ENCODE measurements at regions not wholly inside any gene's neighbourhood (a gene's known extent, or its start where the extent isn't known, plus 50 kb on each side); places are given as distances from the start of the nearest gene placed in this dataset.
A peak's percentile ranks its signal among the peaks of the same experiment; 100 is the strongest.

DNA sequence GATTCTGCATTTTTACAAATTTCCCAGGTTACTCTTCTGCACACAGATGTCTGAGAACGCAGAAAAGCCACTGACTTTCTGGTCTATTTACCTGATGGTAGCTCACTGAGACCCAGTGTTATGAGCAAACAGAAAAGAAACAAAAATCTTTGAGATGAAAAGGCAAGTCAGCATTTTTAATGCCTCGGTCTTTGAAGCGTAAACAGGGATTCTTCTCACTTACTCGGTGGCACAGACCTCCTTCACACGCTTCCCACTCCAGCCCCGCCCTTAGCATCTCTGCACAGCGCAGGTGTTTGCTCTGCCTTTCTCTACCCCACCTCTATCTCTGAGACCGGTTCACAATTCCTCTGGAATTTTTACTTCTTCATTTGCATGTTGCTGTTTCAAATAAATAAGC, 195.0 kb upstream of the IRX1 start:
- Mint-ChIP-seq H3K27me3 (no peaks in the 10 kb centered on the region), H3K36me3 (ENCODE audit: low read depth) (no peaks in the 10 kb centered on the region), H3K9me3 (peaks cover 3% of the 10 kb centered on the region), H3K4me3 (no peak overlapping the region), H3K27ac (no peak overlapping the region), H3K4me1 (no peaks in the 10 kb centered on the region)
- intact Hi-C loops (cut with micrococcal nuclease), result no loop called here
- DNase-seq, result no peak

DNA sequence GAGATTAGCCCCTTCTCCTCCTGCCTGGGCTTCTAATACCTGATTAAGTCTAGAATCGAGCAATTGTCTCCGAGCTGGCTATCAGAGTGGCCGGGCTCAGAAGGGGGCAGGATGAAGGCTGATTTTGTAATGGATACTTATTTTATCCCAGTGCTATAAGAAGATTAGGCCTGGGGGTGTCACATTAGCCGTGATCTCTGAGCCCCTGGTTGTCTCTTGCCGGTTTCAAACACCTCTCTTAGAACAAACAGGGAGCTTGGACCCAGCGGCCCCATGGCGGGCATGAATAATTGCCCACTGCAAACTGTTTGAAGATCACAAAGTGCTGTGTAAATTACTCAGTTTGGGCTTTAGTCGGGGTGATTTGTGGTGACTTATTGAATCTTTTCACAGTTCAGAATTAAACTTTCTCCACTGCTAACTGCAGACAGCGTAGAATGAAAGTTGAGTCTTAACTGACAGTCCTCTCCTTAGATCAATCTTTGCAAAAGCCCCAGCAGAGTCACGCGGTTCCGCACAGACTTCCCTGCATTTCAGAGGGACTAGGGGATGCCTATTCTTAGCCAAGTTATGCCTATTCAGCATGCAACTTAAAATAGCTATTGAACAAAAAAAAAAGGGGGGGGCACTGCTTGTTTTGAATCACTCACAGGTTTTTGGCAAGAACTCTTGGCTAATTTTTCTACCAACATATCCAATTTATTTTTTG, 200.6 kb upstream of the IRX1 start:
- Mint-ChIP-seq H3K36me3 (ENCODE audit: low read depth) (no peaks in the 10 kb centered on the region), H3K4me3 (no peak overlapping the region), H3K27me3 (no peaks in the 10 kb centered on the region), H3K4me1 (no peaks in the 10 kb centered on the region), H3K9me3 (peaks cover 3% of the 10 kb centered on the region), H3K27ac (no peak overlapping the region)
- no peak for DNase-seq
- intact Hi-C loops (cut with micrococcal nuclease), result no loop called here

GRCh38 chr5:3393920-3394597, 201.6 kb upstream of the IRX1 start:
- no peaks in the 10 kb centered on the region for H3K36me3 Mint-ChIP-seq (ENCODE audit: low read depth)
- no peaks in the 10 kb centered on the region for H3K27me3 Mint-ChIP-seq
- no peak overlapping the region for H3K27ac Mint-ChIP-seq
- DNase-seq, result peak; percentile 13
- no peak overlapping the region for H3K4me3 Mint-ChIP-seq
- intact Hi-C loops (cut with micrococcal nuclease), result no loop called here
- H3K9me3 Mint-ChIP-seq, result peaks cover 3% of the 10 kb centered on the region
- no peaks in the 10 kb centered on the region for H3K4me1 Mint-ChIP-seq

- H3K9me3 Mint-ChIP-seq, result peaks cover 3% of the 10 kb centered on the region
- no peaks in the 10 kb centered on the region for H3K27me3 Mint-ChIP-seq
- H3K4me3 Mint-ChIP-seq, result no peak overlapping the region
- intact Hi-C loops (cut with micrococcal nuclease), result no loop called here
- no peak overlapping the region for H3K27ac Mint-ChIP-seq
- peak; percentile 36 for DNase-seq
- no peaks in the 10 kb centered on the region for H3K36me3 Mint-ChIP-seq (ENCODE audit: low read depth)
- no peaks in the 10 kb centered on the region for H3K4me1 Mint-ChIP-seq
These were observed 202.3 kb upstream of the IRX1 start for GRCh38 chr5:3393122-3393919.

DNA sequence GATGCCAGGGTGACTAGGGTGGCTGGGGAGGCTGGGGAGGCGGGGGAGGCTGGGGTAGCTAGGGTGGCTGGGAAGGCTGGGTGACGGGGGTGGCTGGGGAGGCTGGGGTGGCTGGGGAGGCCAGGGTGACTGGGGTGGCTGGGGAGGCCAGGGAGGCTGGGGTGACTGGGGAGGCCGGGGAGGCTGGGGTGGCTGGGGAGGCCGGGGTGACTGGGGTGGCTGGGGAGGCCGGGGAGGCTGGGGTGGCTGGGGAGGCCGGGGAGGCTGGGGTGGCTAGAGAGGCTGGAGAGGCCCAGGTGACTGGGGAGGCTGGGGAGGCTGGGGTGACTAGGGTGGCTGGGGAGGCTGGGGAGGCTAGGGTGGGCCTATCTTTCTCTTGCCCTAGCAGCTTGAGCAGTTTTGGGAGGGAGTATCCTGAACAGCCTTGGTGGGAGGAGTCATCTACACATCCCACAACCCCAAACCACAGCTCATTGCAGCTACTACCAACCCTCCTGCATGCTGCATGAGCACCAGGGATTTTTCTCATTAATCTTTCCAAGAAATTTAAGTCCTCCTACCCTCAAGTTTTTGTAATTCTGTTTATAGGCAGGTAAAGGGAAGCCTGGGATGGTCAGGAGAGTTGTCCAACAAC, 203.2 kb upstream of the IRX1 start:
- Mint-ChIP-seq H3K27ac (no peak overlapping the region), H3K4me3 (no peak overlapping the region), H3K4me1 (no peaks in the 10 kb centered on the region), H3K27me3 (no peaks in the 10 kb centered on the region), H3K36me3 (ENCODE audit: low read depth) (no peaks in the 10 kb centered on the region), H3K9me3 (peaks cover 3% of the 10 kb centered on the region)
- DNase-seq, result peak; percentile 9
- intact Hi-C loops (cut with micrococcal nuclease), result no loop called here

- Mint-ChIP-seq H3K36me3 (ENCODE audit: low read depth) (no peaks in the 10 kb centered on the region), H3K4me3 (no peak overlapping the region), H3K4me1 (no peaks in the 10 kb centered on the region), H3K9me3 (peaks cover 3% of the 10 kb centered on the region), H3K27ac (no peak overlapping the region), H3K27me3 (no peaks in the 10 kb centered on the region)
- peak; percentile 35 for DNase-seq
- intact Hi-C loops (cut with micrococcal nuclease), result no loop called here
These were observed 204.4 kb upstream of the IRX1 start for GRCh38 chr5:3391210-3391609.

DNA sequence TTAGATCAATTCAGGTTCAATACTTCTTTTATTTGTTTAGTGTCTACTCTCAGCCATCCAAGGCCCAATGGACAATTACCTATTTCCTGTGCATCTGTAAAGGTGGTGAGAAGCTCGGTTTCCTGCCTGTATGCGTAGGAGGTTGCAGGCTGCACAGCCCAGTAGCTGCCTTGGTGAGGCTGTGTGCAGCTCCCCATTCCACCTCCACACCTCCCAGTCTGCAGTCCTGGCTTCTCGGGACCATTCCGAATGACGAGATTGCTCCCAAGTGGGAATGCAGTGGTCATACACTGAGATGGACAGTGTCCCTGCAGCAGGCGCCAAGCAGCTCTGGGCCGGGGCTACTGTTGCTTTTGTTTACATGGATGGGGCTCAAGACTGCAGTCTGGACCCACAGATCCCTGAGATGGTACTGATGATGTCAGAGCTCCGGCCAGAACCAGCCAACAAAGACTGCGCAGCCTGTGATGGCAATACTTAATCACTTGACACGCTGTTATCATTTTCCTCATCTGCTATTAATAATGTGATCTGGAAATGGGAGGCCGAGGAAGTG, 206.1 kb upstream of the IRX1 start:
- H3K4me1 Mint-ChIP-seq, result no peaks in the 10 kb centered on the region
- H3K36me3 Mint-ChIP-seq (ENCODE audit: low read depth), result no peaks in the 10 kb centered on the region
- peaks cover 8% of the 10 kb centered on the region for H3K9me3 Mint-ChIP-seq
- H3K27ac Mint-ChIP-seq, result no peak overlapping the region
- intact Hi-C loops (cut with micrococcal nuclease), result no loop called here
- no peak overlapping the region for H3K4me3 Mint-ChIP-seq
- peak; percentile 25 for DNase-seq
- H3K27me3 Mint-ChIP-seq, result no peaks in the 10 kb centered on the region

DNA sequence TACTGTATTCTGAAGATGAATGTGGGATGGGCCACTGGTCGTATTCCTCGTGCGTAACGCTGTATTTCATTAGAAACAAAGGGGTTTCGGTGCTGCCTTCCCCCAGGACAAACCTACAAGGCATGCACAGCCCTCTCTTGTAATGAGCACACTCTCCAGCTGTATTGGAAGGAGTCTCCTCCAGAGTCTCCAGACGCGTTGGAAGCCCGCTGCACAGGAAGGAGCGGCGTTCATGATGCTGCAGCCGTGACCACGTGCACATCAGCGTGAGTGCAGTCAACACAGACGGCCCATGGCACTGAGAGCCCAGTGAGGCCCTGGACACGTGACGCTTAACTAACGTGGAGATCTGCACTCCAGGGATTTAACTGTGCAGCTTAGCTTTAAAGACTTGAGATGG, 209.0 kb upstream of the IRX1 start:
- Mint-ChIP-seq H3K27me3 (no peaks in the 10 kb centered on the region), H3K9me3 (peaks cover 16% of the 10 kb centered on the region), H3K4me3 (no peak overlapping the region), H3K4me1 (no peaks in the 10 kb centered on the region), H3K36me3 (ENCODE audit: low read depth) (no peaks in the 10 kb centered on the region), H3K27ac (no peak overlapping the region)
- DNase-seq, result peak; percentile 37
- intact Hi-C loops (cut with micrococcal nuclease), result no loop called here

- no peaks in the 10 kb centered on the region for H3K36me3 Mint-ChIP-seq (ENCODE audit: low read depth)
- H3K4me3 Mint-ChIP-seq, result no peak overlapping the region
- H3K9me3 Mint-ChIP-seq, result peaks cover 16% of the 10 kb centered on the region
- peak; percentile 22 for DNase-seq
- H3K4me1 Mint-ChIP-seq, result no peaks in the 10 kb centered on the region
- H3K27ac Mint-ChIP-seq, result no peak overlapping the region
- no peaks in the 10 kb centered on the region for H3K27me3 Mint-ChIP-seq
- intact Hi-C loops (cut with micrococcal nuclease), result no loop called here
These were observed 209.6 kb upstream of the IRX1 start for GRCh38 chr5:3385991-3386519.

DNA sequence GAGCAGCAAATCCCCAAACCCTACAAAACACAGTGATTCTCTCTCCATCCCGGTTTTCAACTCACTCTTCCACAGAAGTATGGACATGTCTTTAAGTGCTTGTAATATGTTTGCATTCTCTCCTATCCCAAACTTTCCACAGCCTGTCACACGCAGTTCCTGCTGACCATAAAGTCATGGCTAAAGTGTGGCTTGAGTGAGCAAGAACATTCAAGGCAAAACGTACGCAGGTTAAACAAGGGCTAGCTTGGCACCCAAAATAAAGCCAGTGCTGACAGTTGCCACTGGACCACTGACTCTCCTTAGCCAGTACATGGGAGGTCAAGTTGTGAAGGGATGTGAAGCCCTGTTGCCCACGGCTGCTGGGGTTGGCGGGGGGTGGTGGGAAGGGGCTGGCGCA, 211.1 kb upstream of the IRX1 start:
- no peak for DNase-seq
- Mint-ChIP-seq H3K9me3 (peaks cover 13% of the 10 kb centered on the region), H3K36me3 (ENCODE audit: low read depth) (no peaks in the 10 kb centered on the region), H3K4me1 (no peaks in the 10 kb centered on the region), H3K27me3 (no peaks in the 10 kb centered on the region), H3K27ac (no peak overlapping the region), H3K4me3 (no peak overlapping the region)
- intact Hi-C loops (cut with micrococcal nuclease), result no loop called here

- peaks cover 13% of the 10 kb centered on the region for H3K9me3 Mint-ChIP-seq
- no peaks in the 10 kb centered on the region for H3K27me3 Mint-ChIP-seq
- H3K4me3 Mint-ChIP-seq, result no peak overlapping the region
- no peak overlapping the region for H3K27ac Mint-ChIP-seq
- H3K36me3 Mint-ChIP-seq (ENCODE audit: low read depth), result no peaks in the 10 kb centered on the region
- DNase-seq, result no peak
- H3K4me1 Mint-ChIP-seq, result no peaks in the 10 kb centered on the region
- intact Hi-C loops (cut with micrococcal nuclease), result no loop called here
These were observed 212.8 kb upstream of the IRX1 start for GRCh38 chr5:3382782-3383181.

- H3K36me3 Mint-ChIP-seq (ENCODE audit: low read depth), result no peaks in the 10 kb centered on the region
- no peak for DNase-seq
- no peak overlapping the region for H3K27ac Mint-ChIP-seq
- no peak overlapping the region for H3K4me3 Mint-ChIP-seq
- intact Hi-C loops (cut with micrococcal nuclease), result no loop called here
- H3K27me3 Mint-ChIP-seq, result no peaks in the 10 kb centered on the region
- no peaks in the 10 kb centered on the region for H3K4me1 Mint-ChIP-seq
- peaks cover 13% of the 10 kb centered on the region for H3K9me3 Mint-ChIP-seq
These were observed 213.5 kb upstream of the IRX1 start for GRCh38 chr5:3382151-3382550.

- no peak for DNase-seq
- H3K9me3 Mint-ChIP-seq, result peaks cover 13% of the 10 kb centered on the region
- H3K4me3 Mint-ChIP-seq, result no peak overlapping the region
- H3K36me3 Mint-ChIP-seq (ENCODE audit: low read depth), result no peaks in the 10 kb centered on the region
- intact Hi-C loops (cut with micrococcal nuclease), result no loop called here
- H3K27me3 Mint-ChIP-seq, result no peaks in the 10 kb centered on the region
- H3K4me1 Mint-ChIP-seq, result no peaks in the 10 kb centered on the region
- H3K27ac Mint-ChIP-seq, result no peak overlapping the region
These were observed 214.3 kb upstream of the IRX1 start for GRCh38 chr5:3381206-3381825.

Data from activated CD4-positive, alpha-beta T cell treated with anti-CD3 and anti-CD28 coated beads, Interleukin-2, amount 10 ng/mL, durations not matched to agents 24 days and 14 days (primary cell).